Amygdala (tissue), 56 donors: ENCODE measurements at regions not wholly inside any gene's neighbourhood (a gene's known extent, or its start where the extent isn't known, plus 50 kb on each side); places are given as distances from the start of the nearest gene placed in this dataset.
"Not testable (repeated sequence)": the region's sequence is repeated elsewhere in the genome, so short reads cannot be mapped to it uniquely, and the experiment has no call there.

ENCODE experiments used
- DNase-seq, 56 donors: peaks; one replicate each; lab custom pipeline; 2025; lab: John Stamatoyannopoulos, UW

DNA sequence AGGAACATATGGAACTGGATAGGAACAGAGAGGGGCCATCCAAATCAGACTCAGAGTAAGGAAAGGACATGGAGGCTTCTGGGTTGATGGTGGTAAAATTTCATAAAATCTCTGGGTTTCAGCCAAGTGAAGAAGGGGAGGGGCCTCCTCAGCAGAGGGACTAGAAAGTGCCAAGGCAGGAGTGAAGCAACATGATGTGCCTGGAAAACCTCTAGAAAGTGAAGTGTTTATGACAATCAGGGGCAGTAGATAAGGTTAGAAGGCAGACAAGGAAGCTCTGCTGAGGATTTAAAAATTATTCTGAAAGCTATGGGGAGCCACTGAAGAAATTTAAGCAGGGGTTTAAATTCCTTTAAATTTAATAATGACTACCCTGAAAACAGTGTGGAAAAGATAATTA, 126.0 kb upstream of the TENT5A start:
- no peak for DNase-seq

GRCh38 chr6:81876971-81877370, 124.5 kb upstream of the TENT5A start:
- no peak for DNase-seq

DNA sequence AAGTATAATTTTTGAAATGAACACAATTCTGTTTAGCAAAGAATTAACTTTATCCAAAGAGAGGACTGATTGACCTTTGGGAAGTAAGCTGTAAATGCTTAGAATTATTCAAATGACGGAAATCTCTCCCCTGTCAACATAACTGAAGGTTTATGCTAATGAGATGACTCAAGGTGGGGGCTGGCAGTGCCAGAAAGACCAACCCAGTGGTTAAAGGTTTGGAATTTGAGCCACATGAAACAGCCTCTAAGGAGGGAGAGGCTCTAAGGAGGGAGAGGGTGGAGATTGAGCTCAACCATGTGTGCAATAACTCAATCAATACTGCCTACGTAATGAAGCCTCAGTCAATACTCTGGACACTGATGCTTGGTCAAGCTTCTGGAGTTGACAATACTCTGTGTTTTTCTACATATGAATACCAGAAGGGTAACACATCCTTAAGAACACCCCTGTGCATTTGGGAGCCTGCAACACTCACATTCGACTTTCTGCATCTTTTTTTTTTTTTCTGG, 123.4 kb upstream of the TENT5A start:
- no peak for DNase-seq

- DNase-seq = not testable (repeated sequence)
Measured at GRCh38 chr6:81869749-81870508, 117.4 kb upstream of the TENT5A start.

GRCh38 chr6:81865712-81866111, 113.2 kb upstream of the TENT5A start:
- DNase-seq = no peak

DNA sequence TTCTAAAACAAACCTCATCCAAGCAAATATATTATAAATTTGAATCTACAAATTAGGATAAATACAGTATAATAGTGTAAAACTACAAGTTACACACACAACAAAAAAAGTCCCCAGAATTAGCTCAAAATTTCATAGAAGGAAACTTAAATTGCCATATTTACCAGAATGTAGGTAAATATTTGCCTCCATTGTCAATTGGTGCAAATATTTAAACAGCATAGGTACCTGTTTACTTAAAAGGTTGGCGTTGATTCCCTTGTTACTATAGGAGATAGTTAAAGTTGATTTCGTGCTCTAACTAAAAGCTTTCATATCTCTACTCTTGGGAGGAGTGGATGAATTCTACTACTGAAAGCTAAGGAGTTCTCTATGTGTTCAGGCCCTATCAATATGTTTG, 111.6 kb upstream of the TENT5A start:
- DNase-seq = no peak

- no peak for DNase-seq
Measured at GRCh38 chr6:81863123-81863522, 110.6 kb upstream of the TENT5A start.

GRCh38 chr6:81861281-81861680, 108.8 kb upstream of the TENT5A start:
- DNase-seq = no peak

GRCh38 chr6:81859884-81860283, 107.4 kb upstream of the TENT5A start:
- no peak for DNase-seq

DNA sequence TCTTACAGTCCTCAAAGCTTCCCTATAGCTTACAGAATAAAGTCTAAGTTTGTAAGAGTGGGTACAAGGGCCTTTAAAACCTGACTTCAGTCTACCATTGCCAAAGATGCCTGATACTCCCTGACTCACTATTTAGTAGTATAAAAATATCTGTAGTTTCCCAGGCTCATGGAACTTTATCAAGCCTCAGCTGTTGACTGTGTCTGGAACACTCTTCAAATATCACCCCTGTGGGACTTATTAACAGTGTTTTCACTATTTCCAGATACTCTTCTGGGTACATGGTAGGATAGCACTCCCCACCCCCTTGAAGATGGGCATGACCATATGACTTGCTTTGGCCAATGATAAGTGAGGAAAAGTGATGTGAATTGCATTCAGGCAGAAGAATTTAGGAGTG, 105.3 kb upstream of the TENT5A start:
- DNase-seq = no peak

DNA sequence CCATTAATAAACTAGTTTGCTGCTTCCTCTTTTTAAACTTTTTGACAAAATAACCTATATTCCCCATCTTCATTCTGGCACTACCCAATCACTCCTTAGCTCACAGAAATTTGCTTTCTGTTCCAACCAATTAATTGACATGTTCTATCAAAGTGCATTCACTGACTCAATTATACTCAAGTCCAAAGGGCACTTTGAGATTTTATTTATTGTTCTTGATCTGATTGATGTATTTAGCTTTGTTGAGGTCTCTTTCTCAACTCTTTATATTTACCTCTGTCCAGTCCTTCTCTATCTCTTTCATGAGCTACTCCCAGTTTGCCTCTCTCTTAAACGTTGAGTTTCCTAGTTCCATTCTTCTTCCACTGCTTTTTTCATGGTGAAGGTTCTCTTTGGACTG, 104.4 kb upstream of the TENT5A start:
- no peak for DNase-seq

DNA sequence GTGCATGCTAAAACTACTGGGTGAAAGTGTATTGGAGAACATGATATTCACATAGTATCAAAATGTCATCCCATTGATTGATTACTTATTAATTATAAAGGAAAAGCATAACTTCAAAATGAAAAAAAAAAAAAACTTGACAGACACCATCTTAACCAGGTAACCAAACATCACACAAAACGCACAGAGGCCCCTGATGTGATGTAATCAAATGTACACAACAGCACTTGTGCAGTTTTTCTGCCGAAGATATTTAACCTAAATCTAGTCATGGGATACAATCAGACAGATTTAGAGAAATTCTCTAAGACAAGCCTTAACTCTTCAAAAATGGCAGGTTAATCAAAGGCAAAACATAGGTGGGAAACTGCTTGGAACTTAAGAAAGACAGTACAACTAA, 102.0 kb upstream of the TENT5A start:
- DNase-seq = no peak

- DNase-seq = no peak
Measured at GRCh38 chr6:81853975-81854374, 101.5 kb upstream of the TENT5A start.

- no peak for DNase-seq
Measured at GRCh38 chr6:81849248-81849647, 96.8 kb upstream of the TENT5A start.

- DNase-seq = no peak
Measured at GRCh38 chr6:81847866-81848265, 95.4 kb upstream of the TENT5A start.

- DNase-seq = no peak
Measured at GRCh38 chr6:81844686-81845085, 92.2 kb upstream of the TENT5A start.

DNA sequence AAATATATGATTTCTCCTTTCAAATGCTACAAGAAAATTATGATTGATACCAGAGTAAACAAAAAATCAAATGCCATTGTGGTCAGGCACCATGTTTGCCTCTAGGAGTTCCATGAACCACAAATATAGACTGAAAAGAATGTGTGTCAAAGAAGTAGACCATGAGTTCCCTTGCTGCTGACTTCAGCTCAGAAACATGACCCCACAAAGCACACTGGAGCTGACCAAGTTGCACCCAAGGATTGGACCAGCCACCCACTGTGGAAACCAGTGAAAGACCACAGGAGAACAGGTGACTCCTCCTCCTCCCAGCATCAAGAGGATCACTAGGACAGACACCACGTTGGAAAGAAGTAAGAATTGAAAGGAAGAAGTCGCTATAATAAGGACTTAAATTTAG, 90.8 kb upstream of the TENT5A start:
- no peak for DNase-seq

- no peak for DNase-seq
Measured at GRCh38 chr6:81842254-81842653, 89.8 kb upstream of the TENT5A start.

GRCh38 chr6:81838724-81839426, 86.4 kb upstream of the TENT5A start:
- no peak for DNase-seq

- no peak for DNase-seq
Measured at GRCh38 chr6:81838031-81838430, 85.5 kb upstream of the TENT5A start.

GRCh38 chr6:81834141-81834681, 81.7 kb upstream of the TENT5A start:
- no peak for DNase-seq

- DNase-seq = no peak
Measured at GRCh38 chr6:81832304-81832703, 79.8 kb upstream of the TENT5A start.
